GM12891 (cell line): ENCODE measurements at regions not wholly inside any gene's neighbourhood (a gene's known extent, or its start where the extent isn't known, plus 50 kb on each side); places are given as distances from the start of the nearest gene placed in this dataset.

ENCODE experiments used
- DNase-seq: peaks from one replicate; pipeline ENCODE4 v3.0.0; 2011; ENCODE audit warnings: low spot score; ENCODE audit not compliant: insufficient read length
- FAIRE-seq: peaks from 2 replicates; lab custom pipeline; 2011; peaks lifted over from hg19 to GRCh38; lab: Jason Lieb, UNC
- PAX5 ChIP-seq: IDR thresholded peaks from 2 replicates; pipeline ENCODE4 v1.6.1; 2011; ENCODE audit warnings: low read length, moderate library complexity, mild to moderate bottlenecking; ENCODE audit not compliant: insufficient read depth, severe bottlenecking
- POLR2A ChIP-seq: IDR thresholded peaks from 2 replicates; pipeline ENCODE4 v1.6.1; 2011; ENCODE audit warnings: low read depth, low read length, control low read depth
- POLR2AphosphoS5 ChIP-seq: IDR thresholded peaks from 2 replicates; pipeline ENCODE4 v1.6.1; 2011; ENCODE audit warnings: low read depth, low read length, control low read depth
- POU2F2 ChIP-seq: IDR thresholded peaks from 2 replicates; pipeline ENCODE4 v1.6.1; 2011; ENCODE audit warnings: low read depth, mild to moderate bottlenecking, control low read depth, low read length, moderate library complexity
- SPI1 ChIP-seq: IDR thresholded peaks from 2 replicates; pipeline ENCODE4 v1.6.1; 2011; ENCODE audit warnings: low read depth, low read length, control low read depth
- TAF1 ChIP-seq: IDR thresholded peaks from 2 replicates; pipeline ENCODE4 v1.6.1; 2011; ENCODE audit warnings: low read depth, low read length, control low read depth

- TF ChIP-seq POU2F2 = no peak
- DNase-seq = no peak
- FAIRE-seq = no peak
These were observed 379.4 kb downstream of the CDH2 start for GRCh38 chr18:27797484-27797883.

DNA sequence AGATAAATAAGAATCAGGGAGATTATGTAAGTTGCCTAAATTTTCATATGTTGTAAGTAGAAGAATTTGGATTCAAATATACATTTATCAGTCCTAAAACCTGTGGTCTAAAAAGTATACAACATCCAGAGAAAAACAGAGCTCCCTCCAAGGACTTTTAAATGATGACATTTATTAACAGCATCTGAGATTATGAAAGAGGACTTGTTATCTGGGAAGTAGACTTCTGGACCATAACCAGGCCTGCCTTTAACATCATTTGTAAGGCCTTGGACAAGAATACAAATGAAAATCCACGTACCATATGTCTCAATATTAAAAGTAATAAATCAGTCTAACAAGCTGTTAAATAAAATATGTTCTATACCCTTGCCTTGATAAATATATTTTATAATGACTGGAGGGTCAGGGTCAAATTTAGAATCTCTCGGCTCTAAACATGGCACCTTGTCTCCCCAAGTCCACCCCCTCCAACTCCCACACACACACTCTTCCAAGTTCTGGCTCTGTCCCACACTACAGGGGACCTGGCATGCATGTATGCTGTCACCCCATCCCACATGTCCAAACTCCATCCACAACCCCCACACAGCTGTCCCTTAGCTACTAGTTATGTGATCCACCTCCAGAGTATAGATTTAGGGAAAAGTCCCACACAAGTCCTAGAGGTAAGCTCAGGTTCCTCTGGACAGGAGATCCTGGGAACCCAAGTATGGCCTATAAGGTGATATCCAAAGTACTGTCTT, 382.6 kb downstream of the CDH2 start:
- no peak for DNase-seq
- no peak for FAIRE-seq
- TF ChIP-seq POLR2A (no peak), PAX5 (no peak), POLR2AphosphoS5 (no peak), POU2F2 (no peak), SPI1 (no peak), TAF1 (no peak)

DNA sequence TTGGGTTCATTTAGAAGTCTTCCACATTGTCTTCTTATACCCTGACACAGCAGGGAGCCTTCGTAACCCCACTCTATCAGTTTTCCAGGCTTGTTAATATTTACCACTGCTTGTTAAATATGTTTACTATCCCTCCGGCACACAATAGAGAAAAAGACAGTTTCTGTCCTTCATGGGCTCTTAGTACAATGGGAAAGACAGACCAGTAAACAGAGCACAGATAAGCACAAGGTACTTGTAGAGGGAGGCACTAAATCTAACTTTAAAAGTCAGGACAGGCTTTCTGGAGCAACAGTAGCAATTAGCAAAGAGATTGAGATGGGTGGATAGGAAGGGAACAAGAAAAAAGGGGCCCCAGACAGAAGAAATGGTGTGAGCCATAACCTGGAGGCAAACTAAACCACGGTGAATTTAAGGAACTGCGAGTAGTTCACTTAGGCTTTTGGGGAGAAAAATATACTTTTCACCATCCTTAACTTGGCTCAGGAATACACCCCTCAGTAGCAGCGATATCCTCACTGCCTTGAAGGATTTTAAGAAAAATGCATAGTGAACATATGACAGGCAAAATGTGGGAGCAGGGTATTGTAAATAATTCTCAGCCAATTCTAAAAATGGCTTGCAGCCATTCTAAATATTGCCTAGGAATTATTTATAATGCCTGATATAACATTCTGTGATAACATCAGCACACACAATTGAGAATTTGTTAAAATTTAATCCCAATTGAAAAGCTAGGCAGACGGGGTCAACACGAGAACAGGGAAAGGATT, 383.7 kb downstream of the CDH2 start:
- DNase-seq = no peak
- no peak for TF ChIP-seq POLR2A
- no peak for TF ChIP-seq POLR2AphosphoS5
- TF ChIP-seq PAX5 = no peak
- no peak for TF ChIP-seq SPI1
- TF ChIP-seq POU2F2 = no peak

GRCh38 chr18:27789406-27789805, 387.5 kb downstream of the CDH2 start:
- TF ChIP-seq POU2F2 = no peak
- TF ChIP-seq PAX5 = no peak
- TF ChIP-seq POLR2AphosphoS5 = no peak
- TF ChIP-seq POLR2A = no peak
- TF ChIP-seq SPI1 = no peak
- TF ChIP-seq TAF1 = no peak
- FAIRE-seq (no peak), DNase-seq (no peak)

More for the DNA sequence above, 383.7 kb downstream of the CDH2 start:
- FAIRE-seq = no peak

GRCh38 chr18:27787547-27787946, 389.4 kb downstream of the CDH2 start:
- DNase-seq = no peak
- FAIRE-seq = no peak
- TF ChIP-seq SPI1 = no peak
- TF ChIP-seq POLR2AphosphoS5 = no peak
- TF ChIP-seq PAX5 = no peak
- TF ChIP-seq POLR2A = no peak
- no peak for TF ChIP-seq POU2F2
- no peak for TF ChIP-seq TAF1

- DNase-seq (no peak), FAIRE-seq (no peak)
- no peak for TF ChIP-seq POU2F2
These were observed 391.0 kb downstream of the CDH2 start for GRCh38 chr18:27785815-27786471.

DNA sequence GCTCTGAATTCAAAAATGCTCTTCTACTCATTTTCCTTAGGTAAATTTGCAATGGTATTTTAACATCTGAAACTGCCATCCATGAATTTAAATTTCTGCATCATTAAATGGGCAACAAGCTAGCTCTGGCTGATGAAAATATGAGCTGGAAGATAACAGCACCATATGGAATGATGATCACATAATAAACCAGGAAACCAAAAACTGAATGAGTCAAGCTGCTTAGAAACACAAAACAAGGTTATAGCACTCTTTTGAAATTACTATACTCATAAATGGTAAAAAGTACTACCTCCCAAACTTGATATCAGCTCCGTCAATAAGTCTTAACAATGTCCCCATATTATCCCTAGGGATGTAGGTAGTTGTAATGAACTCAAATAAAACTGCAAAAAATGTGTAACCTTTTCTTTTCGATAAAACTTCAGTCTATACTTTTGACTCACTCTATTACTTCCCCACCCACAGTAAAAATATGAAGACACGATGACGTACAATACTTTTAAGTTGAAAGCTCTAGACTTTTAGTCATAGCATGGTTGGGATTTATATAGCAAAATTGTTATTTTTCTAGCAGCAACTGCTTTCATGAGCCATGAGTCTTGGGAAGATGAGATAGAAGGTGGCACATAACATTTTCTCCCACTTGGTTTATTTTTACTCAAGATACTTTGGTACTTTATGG, 396.7 kb downstream of the CDH2 start:
- DNase-seq (no peak), FAIRE-seq (no peak)
- TF ChIP-seq POLR2AphosphoS5 = no peak
- TF ChIP-seq POLR2A = no peak
- no peak for TF ChIP-seq PAX5
- TF ChIP-seq SPI1 = no peak
- no peak for TF ChIP-seq TAF1
- no peak for TF ChIP-seq POU2F2

DNA sequence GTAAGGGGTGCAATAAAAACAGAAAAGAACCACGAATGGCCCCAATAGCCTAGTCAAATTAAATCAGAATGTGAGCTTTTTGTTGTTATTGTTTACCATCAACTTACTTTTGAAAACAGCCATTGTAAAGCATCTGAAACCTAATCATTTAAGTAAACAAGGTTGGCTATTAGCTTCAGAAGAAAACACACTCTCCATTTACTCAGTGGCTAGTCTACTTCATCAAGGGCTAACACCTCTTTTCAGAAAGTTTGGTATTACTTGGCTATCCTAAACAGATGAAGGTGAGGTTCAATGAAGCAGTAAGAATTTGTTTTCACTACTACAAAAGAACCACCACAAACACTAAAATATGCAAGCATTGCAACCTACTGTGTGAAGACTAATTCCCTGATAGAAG, 398.0 kb downstream of the CDH2 start:
- TF ChIP-seq POLR2A (no peak), POU2F2 (no peak), PAX5 (no peak), POLR2AphosphoS5 (no peak), TAF1 (no peak), SPI1 (no peak)
- FAIRE-seq (no peak), DNase-seq (no peak)

DNA sequence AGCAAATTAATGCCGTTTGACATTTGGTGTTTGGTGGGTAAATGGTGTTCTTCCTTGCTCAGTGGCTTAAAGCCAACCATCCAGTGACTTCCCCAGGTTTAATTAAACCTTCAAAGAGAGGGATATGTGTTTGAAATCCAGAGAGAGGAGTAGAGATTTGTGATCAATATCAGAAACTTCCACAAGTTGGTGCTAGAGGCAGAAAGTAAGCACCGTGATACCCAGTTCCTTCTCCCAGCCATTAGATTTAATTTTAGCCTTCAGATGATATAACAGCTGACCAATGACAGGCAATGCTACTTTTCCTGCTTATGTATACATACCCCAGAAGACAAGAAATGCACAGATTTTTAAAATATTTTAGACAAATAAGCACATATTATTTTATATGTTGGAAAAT, 398.5 kb downstream of the CDH2 start:
- DNase-seq (no peak), FAIRE-seq (no peak)
- TF ChIP-seq PAX5 (no peak), POU2F2 (no peak), SPI1 (no peak), POLR2AphosphoS5 (no peak), TAF1 (no peak), POLR2A (no peak)
